PFSK-1 (cell line): ENCODE measurements at regions not wholly inside any gene's neighbourhood (a gene's known extent, or its start where the extent isn't known, plus 50 kb on each side); places are given as distances from the start of the nearest gene placed in this dataset.

Source experiments
- FOXP2 ChIP-seq: optimal IDR thresholded peaks from 2 replicates; pipeline ENCODE3; 2011; ENCODE audit warnings: borderline replicate concordance, control low read depth, inconsistent platforms; ENCODE audit not compliant: insufficient read depth; ENCODE audit errors: extremely low read length, extremely low read depth
- POLR2AphosphoS5 ChIP-seq: IDR thresholded peaks from 2 replicates; pipeline ENCODE4 v1.6.1; 2012; ENCODE audit warnings: low read depth, mild to moderate bottlenecking, control low read depth, low read length, moderate library complexity
- REST ChIP-seq, 2 experiments: IDR thresholded peaks; 2 replicates each; pipeline versions ENCODE4 v1.6.1 to v1.8.0; 2011 to 2012; ENCODE audit warnings: low read depth in 2 of 2, low read length in 2 of 2, control low read depth in 1 of 2, inconsistent platforms in 1 of 2, mild to moderate bottlenecking in 1 of 2, moderate library complexity in 1 of 2; ENCODE audit not compliant: insufficient read depth in 1 of 2
- SIN3A ChIP-seq: IDR thresholded peaks from 2 replicates; pipeline ENCODE4 v1.6.1; 2012; ENCODE audit warnings: mild to moderate bottlenecking, low read length, moderate library complexity, borderline replicate concordance; ENCODE audit not compliant: insufficient read depth
- TAF1 ChIP-seq: IDR thresholded peaks from 2 replicates; pipeline ENCODE4 v1.6.1; 2012; ENCODE audit warnings: low read length, control low read depth, borderline replicate concordance; ENCODE audit not compliant: insufficient read depth

DNA sequence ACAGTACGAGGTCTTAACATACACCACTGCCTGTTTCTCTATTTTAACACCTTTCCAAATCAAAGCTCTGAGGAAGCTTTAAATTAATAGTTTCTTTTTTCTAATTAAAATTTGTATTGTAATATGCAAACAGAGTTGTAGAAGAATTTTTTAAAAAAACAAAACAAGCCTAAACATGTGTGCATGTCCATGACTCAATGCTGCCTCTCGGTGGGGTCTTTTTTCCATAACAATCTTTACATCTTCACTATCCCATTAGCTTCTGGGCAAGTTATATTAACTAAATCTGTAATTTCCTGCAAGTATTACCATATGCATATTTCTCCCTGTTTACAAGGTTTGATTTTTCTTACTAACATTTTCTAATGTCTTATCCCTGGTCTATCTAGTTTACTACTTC, 143.9 kb upstream of the NAV3 start:
- TF ChIP-seq SIN3A (no peak), FOXP2 (no peak), POLR2AphosphoS5 (no peak), TAF1 (no peak), REST (IDR thresholded peaks at IDR 0.05; ENCODE audit: insufficient read depth in 1 of 2, low read depth in 2 of 2, low read length in 2 of 2) (no peak)

- no peak for TF ChIP-seq SIN3A
- no peak for TF ChIP-seq POLR2AphosphoS5
- no peak for TF ChIP-seq REST (IDR thresholded peaks at IDR 0.05; ENCODE audit: insufficient read depth in 1 of 2, low read depth in 2 of 2, low read length in 2 of 2)
- no peak for TF ChIP-seq FOXP2
Observed at GRCh38 chr12:77685901-77686300, 144.8 kb upstream of the NAV3 start.

GRCh38 chr12:77685112-77685511, 145.6 kb upstream of the NAV3 start:
- TF ChIP-seq REST (IDR thresholded peaks at IDR 0.05; ENCODE audit: insufficient read depth in 1 of 2, low read depth in 2 of 2, low read length in 2 of 2), result no peak
- TF ChIP-seq SIN3A, result no peak
- TF ChIP-seq FOXP2, result no peak
- no peak for TF ChIP-seq POLR2AphosphoS5
- no peak for TF ChIP-seq TAF1

DNA sequence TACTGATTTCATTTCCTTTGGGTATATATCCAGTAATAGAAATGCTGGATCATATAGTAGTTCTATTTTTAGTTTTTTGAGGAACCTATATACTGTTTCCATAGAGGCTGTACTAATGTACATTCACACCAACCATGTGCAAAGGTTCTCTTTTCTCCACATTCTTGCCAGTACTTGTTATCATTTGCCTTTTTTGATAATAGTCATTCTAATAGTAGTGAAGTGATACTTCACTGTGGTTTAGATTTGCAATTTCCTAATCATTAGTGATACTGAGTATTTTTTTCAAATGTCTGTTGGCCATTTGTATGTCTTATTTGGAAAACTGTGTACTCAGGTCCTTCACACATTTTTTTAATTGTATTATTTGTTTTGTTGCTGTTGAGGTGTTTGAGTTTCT, 148.2 kb upstream of the NAV3 start:
- no peak for TF ChIP-seq FOXP2
- no peak for TF ChIP-seq TAF1
- no peak for TF ChIP-seq POLR2AphosphoS5
- TF ChIP-seq REST (IDR thresholded peaks at IDR 0.05; ENCODE audit: insufficient read depth in 1 of 2, low read depth in 2 of 2, low read length in 2 of 2), result no peak
- TF ChIP-seq SIN3A, result no peak

GRCh38 chr12:77681726-77682125, 149.0 kb upstream of the NAV3 start:
- TF ChIP-seq SIN3A (no peak), FOXP2 (no peak), TAF1 (no peak), POLR2AphosphoS5 (no peak), REST (IDR thresholded peaks at IDR 0.05; ENCODE audit: insufficient read depth in 1 of 2, low read depth in 2 of 2, low read length in 2 of 2) (no peak)
